ENCODE measurements at regions not wholly inside any gene's neighbourhood (a gene's known extent, or its start where the extent isn't known, plus 50 kb on each side); places are given as distances from the start of the nearest gene placed in this dataset.

GRCh38 chr1:22371408-22371807, 80.2 kb upstream of the ZBTB40 start:
- intact Hi-C loops (cut with micrococcal nuclease): no loop called here
- no peaks in the 10 kb centered on the region for H3K9me3 Mint-ChIP-seq (ENCODE audit: insufficient read depth)
- no peaks in the 10 kb centered on the region for H3K36me3 ChIP-seq (replicated peaks in 1 of 2; ENCODE audit: control extremely low read depth in 1 of 2, control insufficient read depth in 1 of 2, extremely low read depth in 1 of 2, insufficient read depth in 2 of 2, low read length in 1 of 2)
- ChIA-PET CTCF (no interaction called here), POLR2A (no interaction called here)
- H3K9ac ChIP-seq (ENCODE audit: low read length): no peak overlapping the region
- peaks cover 24% of the 10 kb centered on the region for H3K27me3 Mint-ChIP-seq
- H3K4me1 ChIP-seq (ENCODE audit: control insufficient read depth in 2 of 2, insufficient read depth in 2 of 2, low read length in 2 of 2): no peaks in the 10 kb centered on the region
- peaks cover 0 to 5% (median 0%) of the 10 kb centered on the region in 4 experiments for H3K27me3 ChIP-seq (replicated peaks in 1 of 4; ENCODE audit: control extremely low read depth in 1 of 4, control insufficient read depth in 3 of 4, insufficient read depth in 4 of 4, low read length in 3 of 4)
- H3K4me3 ChIP-seq (ENCODE audit: control extremely low read depth in 1 of 5, extremely low read depth in 1 of 5, insufficient read depth in 1 of 5, low read depth in 2 of 5, low read length in 4 of 5): no peak overlapping the region
- no peak for DNase-seq
- H3K9me3 ChIP-seq (ENCODE audit: control extremely low read depth in 1 of 3, control insufficient read depth in 2 of 3, insufficient read depth in 1 of 3, low read length in 2 of 3): peaks cover 0 to 4% (median 0%) of the 10 kb centered on the region in 3 donors
- no peak for ATAC-seq (ENCODE audit: low read depth)
- TF ChIP-seq CTCF (IDR thresholded peaks at IDR 0.05) (no peak), EZH2 (IDR thresholded peaks at IDR 0.05; ENCODE audit: borderline replicate concordance, insufficient read depth, low read depth, low read length, poor library complexity, severe bottlenecking) (no peak)
- no peak overlapping the region for H3K4me2 ChIP-seq (replicated peaks; ENCODE audit: low read depth, low read length, poor library complexity, severe bottlenecking)
- 91% methylated on average over 5 of the region's 5 CpGs for WGBS (ENCODE audit: insufficient coverage)
- no peak overlapping the region for H2AFZ ChIP-seq (ENCODE audit: insufficient read depth, low read depth, low read length, poor library complexity, severe bottlenecking)
- H3K4me3 Mint-ChIP-seq: no peak overlapping the region
- H4K20me1 ChIP-seq (ENCODE audit: control insufficient read depth, insufficient read depth, low read length, poor library complexity, severe bottlenecking): no peaks in the 10 kb centered on the region
- H3K27ac Mint-ChIP-seq: no peak overlapping the region
- H3K79me2 ChIP-seq (ENCODE audit: control insufficient read depth, insufficient read depth, low read length): no peaks in the 10 kb centered on the region
- no peak overlapping the region for H3K27ac ChIP-seq (ENCODE audit: low read length in 2 of 2)
- H3K4me1 Mint-ChIP-seq: no peaks in the 10 kb centered on the region

- Mint-ChIP-seq H3K27ac (no peak overlapping the region), H3K9me3 (ENCODE audit: insufficient read depth) (no peaks in the 10 kb centered on the region), H3K27me3 (peaks cover 16% of the 10 kb centered on the region), H3K4me1 (no peaks in the 10 kb centered on the region), H3K4me3 (no peak overlapping the region)
- intact Hi-C loops (cut with micrococcal nuclease): no loop called here
- Histone ChIP-seq H4K20me1 (ENCODE audit: control insufficient read depth, insufficient read depth, low read length, poor library complexity, severe bottlenecking) (no peaks in the 10 kb centered on the region), H3K79me2 (ENCODE audit: control insufficient read depth, insufficient read depth, low read length) (no peaks in the 10 kb centered on the region), H3K4me1 (ENCODE audit: control insufficient read depth in 2 of 2, insufficient read depth in 2 of 2, low read length in 2 of 2) (no peaks in the 10 kb centered on the region), H3K27ac (ENCODE audit: low read length in 2 of 2) (no peak overlapping the region), H3K36me3 (replicated peaks in 1 of 2; ENCODE audit: control extremely low read depth in 1 of 2, control insufficient read depth in 1 of 2, extremely low read depth in 1 of 2, insufficient read depth in 2 of 2, low read length in 1 of 2) (no peaks in the 10 kb centered on the region), H3K9ac (ENCODE audit: low read length) (no peak overlapping the region), H3K9me3 (ENCODE audit: control extremely low read depth in 1 of 3, control insufficient read depth in 2 of 3, insufficient read depth in 1 of 3, low read length in 2 of 3) (peaks cover 0 to 4% (median 0%) of the 10 kb centered on the region in 3 donors), H3K4me3 (ENCODE audit: control extremely low read depth in 1 of 5, extremely low read depth in 1 of 5, insufficient read depth in 1 of 5, low read depth in 2 of 5, low read length in 4 of 5) (no peak overlapping the region), H3K27me3 (replicated peaks in 1 of 4; ENCODE audit: control extremely low read depth in 1 of 4, control insufficient read depth in 3 of 4, insufficient read depth in 4 of 4, low read length in 3 of 4) (peaks cover 0 to 6% (median 0%) of the 10 kb centered on the region in 4 experiments), H3K4me2 (replicated peaks; ENCODE audit: low read depth, low read length, poor library complexity, severe bottlenecking) (no peak overlapping the region), H2AFZ (ENCODE audit: insufficient read depth, low read depth, low read length, poor library complexity, severe bottlenecking) (no peak overlapping the region)
- ChIA-PET POLR2A (no interaction called here), CTCF (no interaction called here)
- TF ChIP-seq CTCF (IDR thresholded peaks at IDR 0.05) (no peak), EZH2 (IDR thresholded peaks at IDR 0.05; ENCODE audit: borderline replicate concordance, insufficient read depth, low read depth, low read length, poor library complexity, severe bottlenecking) (no peak)
- DNase-seq: no peak
- ATAC-seq (ENCODE audit: low read depth): no peak
Measured at GRCh38 chr1:22373252-22373651, 78.4 kb upstream of the ZBTB40 start.
